ENCODE measurements at regions not wholly inside any gene's neighbourhood (a gene's known extent, or its start where the extent isn't known, plus 50 kb on each side); places are given as distances from the start of the nearest gene placed in this dataset.

- TF ChIP-seq POLR2AphosphoS5 (IDR thresholded peaks at IDR 0.05; ENCODE audit: borderline replicate concordance, low read depth, low read length) (no peak), EZH2 (IDR thresholded peaks at IDR 0.05) (no peak)
These were observed 263.8 kb downstream of the CDH11 start for GRCh38 chr16:64858076-64858475.

Data from SK-N-MC (cell line).